A673 (cell line): ENCODE measurements at regions not wholly inside any gene's neighbourhood (a gene's known extent, or its start where the extent isn't known, plus 50 kb on each side); places are given as distances from the start of the nearest gene placed in this dataset.

Source experiments
- BruUV-seq: library from RNA; stranded (reverse); fragments of 400-500 nt; replicated peaks from 2 replicates; lab custom pipeline; 2021; lab: Mats Ljungman, UMichigan
- CTCF ChIA-PET: fragments of 300-600 bp; sonication (Branson Sonifier 250); formaldehyde crosslinking; loops from one replicate; lab custom pipeline; 2022; ENCODE audit warnings: antibody characterized with exemption; lab: Charles Lee
- POLR2A ChIA-PET: fragments of 300-600 bp; sonication (Branson Sonifier 250); formaldehyde crosslinking; loops from one replicate; lab custom pipeline; 2022; ENCODE audit warnings: antibody characterized with exemption; ENCODE audit not compliant: low non-redundant PET; lab: Charles Lee
- DNase-seq: peaks from one replicate; pipeline ENCODE4 v3.0.0-alpha.2; 2015; ENCODE audit warnings: low spot score
- H3K27ac ChIP-seq: fragments of 200-600 bp; sonication (generic); 2 replicates; pipeline ENCODE4 v1.5.1; 2016; ENCODE audit warnings: mixed run types, low read depth, mild to moderate bottlenecking, mixed read lengths, antibody characterized with exemption, low read length; ENCODE audit not compliant: poor library complexity, severe bottlenecking
- H3K27me3 ChIP-seq: fragments of 200-600 bp; sonication (generic); replicated peaks from 2 replicates; pipeline ENCODE4 v1.6.1; 2017; ENCODE audit warnings: mixed run types, low read depth, mild to moderate bottlenecking, mixed read lengths, antibody characterized with exemption, low read length; ENCODE audit not compliant: insufficient read depth, poor library complexity
- H3K36me3 ChIP-seq: fragments of 200-600 bp; sonication (generic); 2 replicates; pipeline ENCODE4 v1.6.1; 2016; ENCODE audit warnings: mixed run types, mild to moderate bottlenecking, mixed read lengths, antibody characterized with exemption, low read length; ENCODE audit not compliant: insufficient read depth, poor library complexity, severe bottlenecking
- H3K4me1 ChIP-seq: fragments of 200-600 bp; sonication (generic); 2 replicates; pipeline ENCODE4 v1.6.1; 2017; ENCODE audit warnings: mixed run types, mild to moderate bottlenecking, mixed read lengths, antibody characterized with exemption, low read length; ENCODE audit not compliant: insufficient read depth, poor library complexity, severe bottlenecking
- H3K4me3 ChIP-seq: fragments of 200-600 bp; sonication (generic); 2 replicates; pipeline ENCODE4 v1.5.1; 2016; ENCODE audit warnings: low read depth, mixed run types, mild to moderate bottlenecking, mixed read lengths, low read length; ENCODE audit not compliant: poor library complexity, severe bottlenecking
- H3K9me3 ChIP-seq: fragments of 200-600 bp; sonication (generic); 2 replicates; pipeline ENCODE4 v1.6.1; 2016; ENCODE audit warnings: mixed run types, low read depth, mild to moderate bottlenecking, mixed read lengths, antibody characterized with exemption, low read length; ENCODE audit not compliant: poor library complexity, severe bottlenecking
- EZH2 ChIP-seq: fragments of 200-600 bp; sonication (generic); IDR thresholded peaks from 2 replicates; pipeline ENCODE4 v1.6.1; 2017; ENCODE audit warnings: borderline replicate concordance, low read depth, mild to moderate bottlenecking, mixed read lengths, antibody characterized with exemption, low read length; ENCODE audit not compliant: poor library complexity, severe bottlenecking
- intact Hi-C: fragments of 100-400 bp; cut with micrococcal nuclease; formaldehyde crosslinking; loops from one replicate; pipeline ENCODE4 v1.10.0; 2022; ENCODE audit not compliant: unreplicated experiment
- TF ChIP-seq, protein P1 (sequence below): fragments of 300-800, 200-600 bp; sonication (generic); conservative IDR thresholded peaks from 2 replicates; pipeline ENCODE4 v1.5.1; 2017; ENCODE audit warnings: low read depth, mild to moderate bottlenecking, antibody characterized with exemption, low read length, moderate library complexity, mixed read lengths

DNA sequence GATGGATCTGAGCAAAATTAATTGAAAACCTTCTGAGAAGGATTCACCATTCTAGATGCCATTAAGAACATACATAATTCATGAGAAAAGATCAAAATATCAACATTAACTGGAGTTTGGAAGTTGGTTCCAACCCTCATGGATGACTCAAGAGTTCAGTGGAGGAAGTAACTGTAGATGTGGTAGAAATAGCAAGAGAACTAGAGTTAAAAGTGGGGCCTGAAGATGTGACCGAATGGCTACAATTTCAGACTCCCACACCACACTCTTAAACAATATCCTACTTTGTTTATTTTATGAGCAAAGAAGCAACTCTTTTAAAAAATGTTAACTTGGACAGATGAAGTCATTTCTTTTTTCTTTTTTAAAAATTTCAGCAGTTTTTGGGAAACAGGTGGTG is 354.3 kb downstream of the KLF12 start:
- ChIA-PET CTCF (no interaction called here), POLR2A (interaction anchor here (0.7 kb wide), 1 partner anchor 12 kb away, joined by 4 read pairs; no protein-coding TSS in a partner anchor)
- Histone ChIP-seq H3K36me3 (no peaks in the 10 kb centered on the region), H3K4me3 (no peak overlapping the region), H3K27ac (no peak overlapping the region), H3K9me3 (no peaks in the 10 kb centered on the region), H3K27me3 (no peaks in the 10 kb centered on the region), H3K4me1 (peaks cover 23% of the 10 kb centered on the region)
- intact Hi-C loops: no loop called here
- BruUV-seq: no TSS peak
- TF ChIP-seq EZH2: no peak
- TF ChIP-seq, protein P1, sequence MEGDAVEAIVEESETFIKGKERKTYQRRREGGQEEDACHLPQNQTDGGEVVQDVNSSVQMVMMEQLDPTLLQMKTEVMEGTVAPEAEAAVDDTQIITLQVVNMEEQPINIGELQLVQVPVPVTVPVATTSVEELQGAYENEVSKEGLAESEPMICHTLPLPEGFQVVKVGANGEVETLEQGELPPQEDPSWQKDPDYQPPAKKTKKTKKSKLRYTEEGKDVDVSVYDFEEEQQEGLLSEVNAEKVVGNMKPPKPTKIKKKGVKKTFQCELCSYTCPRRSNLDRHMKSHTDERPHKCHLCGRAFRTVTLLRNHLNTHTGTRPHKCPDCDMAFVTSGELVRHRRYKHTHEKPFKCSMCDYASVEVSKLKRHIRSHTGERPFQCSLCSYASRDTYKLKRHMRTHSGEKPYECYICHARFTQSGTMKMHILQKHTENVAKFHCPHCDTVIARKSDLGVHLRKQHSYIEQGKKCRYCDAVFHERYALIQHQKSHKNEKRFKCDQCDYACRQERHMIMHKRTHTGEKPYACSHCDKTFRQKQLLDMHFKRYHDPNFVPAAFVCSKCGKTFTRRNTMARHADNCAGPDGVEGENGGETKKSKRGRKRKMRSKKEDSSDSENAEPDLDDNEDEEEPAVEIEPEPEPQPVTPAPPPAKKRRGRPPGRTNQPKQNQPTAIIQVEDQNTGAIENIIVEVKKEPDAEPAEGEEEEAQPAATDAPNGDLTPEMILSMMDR: no peak
- no peak for DNase-seq

DNA sequence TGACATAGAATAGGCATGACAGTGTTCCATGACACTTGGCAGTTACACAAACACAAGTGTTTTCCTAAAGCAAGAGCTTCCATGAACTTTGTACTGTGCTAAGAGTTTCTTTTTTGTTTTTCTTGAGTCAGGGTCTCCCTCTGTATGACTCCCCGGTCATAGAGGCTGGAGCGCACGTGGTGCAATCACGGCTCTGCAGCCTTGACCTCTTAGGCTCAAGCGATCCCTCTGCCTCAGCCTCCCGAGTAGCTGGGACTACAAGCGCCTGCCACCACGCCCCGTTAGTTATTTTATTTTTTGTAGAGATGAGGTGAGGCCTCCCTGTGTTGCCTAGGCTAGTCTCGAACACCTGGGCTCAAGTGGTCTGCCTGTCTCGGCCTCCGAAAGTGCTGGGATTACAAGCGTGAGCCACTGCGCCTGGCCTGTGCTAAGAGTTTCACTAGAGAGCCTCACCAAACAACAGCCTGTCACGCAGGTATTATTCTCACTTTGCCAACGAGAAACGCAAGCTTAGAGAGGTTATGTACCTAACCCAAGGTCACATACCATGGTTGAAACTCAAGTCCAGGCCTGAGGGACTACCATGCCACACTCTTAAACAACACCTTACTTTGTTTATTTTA is 355.9 kb downstream of the KLF12 start:
- H3K27ac ChIP-seq: no peak overlapping the region
- ChIA-PET CTCF (no interaction called here), POLR2A (interaction anchor here (0.6 kb wide), 1 partner anchor 444 kb away, joined by 3 read pairs; no protein-coding TSS in a partner anchor)
- H3K4me3 ChIP-seq: no peak overlapping the region
- no peaks in the 10 kb centered on the region for H3K27me3 ChIP-seq
- H3K9me3 ChIP-seq: no peaks in the 10 kb centered on the region
- intact Hi-C loops: no loop called here
- BruUV-seq: no TSS peak
- no peak for DNase-seq
- TF ChIP-seq EZH2: no peak
- TF ChIP-seq, protein P1: no peak
- peaks cover 23% of the 10 kb centered on the region for H3K4me1 ChIP-seq
- H3K36me3 ChIP-seq: no peaks in the 10 kb centered on the region

DNA sequence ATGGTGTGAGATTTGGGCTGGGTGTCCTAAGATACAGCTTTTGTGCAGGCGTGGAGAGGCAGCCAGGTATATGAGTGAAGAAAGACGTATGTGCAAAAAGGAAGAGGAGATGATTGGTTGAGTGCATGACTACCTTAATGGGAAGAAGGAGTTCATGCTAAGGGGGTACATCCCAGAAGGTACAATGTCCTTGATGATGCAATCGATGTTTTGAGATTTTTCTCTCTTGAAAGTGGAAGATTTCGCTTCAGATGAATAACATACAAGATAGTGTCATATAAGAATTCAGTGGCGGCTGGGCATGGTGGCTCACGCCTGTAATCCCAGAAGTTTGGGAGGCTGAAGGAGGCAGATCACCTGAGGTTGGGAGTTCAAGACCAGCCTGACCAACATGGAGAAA is 357.1 kb downstream of the KLF12 start:
- intact Hi-C loops: no loop called here
- no peaks in the 10 kb centered on the region for H3K36me3 ChIP-seq
- DNase-seq: no peak
- peaks cover 14% of the 10 kb centered on the region for H3K4me1 ChIP-seq
- no TSS peak for BruUV-seq
- TF ChIP-seq, protein P1: no peak
- TF ChIP-seq EZH2: no peak
- CTCF ChIA-PET: no interaction called here
- H3K27me3 ChIP-seq: no peaks in the 10 kb centered on the region
- H3K27ac ChIP-seq: no peak overlapping the region
- H3K4me3 ChIP-seq: no peak overlapping the region
- H3K9me3 ChIP-seq: no peaks in the 10 kb centered on the region
- POLR2A ChIA-PET: no interaction called here
